OCI-LY3 (cell line): ENCODE measurements at regions not wholly inside any gene's neighbourhood (a gene's known extent, or its start where the extent isn't known, plus 50 kb on each side); places are given as distances from the start of the nearest gene placed in this dataset.

ENCODE experiments used
- H2AFZ ChIP-seq: fragments of 200-600, 300-600 bp; shearing (Covaris generic); 2 replicates; pipeline ENCODE4 v1.6.0; 2014; ENCODE audit warnings: antibody characterized with exemption, low read depth, low read length
- H3K27ac ChIP-seq: fragments of 200-600, 300-600 bp; sonication (generic); 2 replicates; pipeline ENCODE4 v1.5.1; 2014; ENCODE audit warnings: mild to moderate bottlenecking, low read length, moderate library complexity, mixed read lengths
- H3K27me3 ChIP-seq: fragments of 200-600, 300-600 bp; sonication (generic); 2 replicates; pipeline ENCODE4 v1.6.1; 2014; ENCODE audit warnings: low read depth, low read length, mixed read lengths
- H3K36me3 ChIP-seq: fragments of 200-600, 300-600 bp; sonication (generic); replicated peaks from 2 replicates; pipeline ENCODE3; 2014; ENCODE audit warnings: low read depth, low read length, mixed read lengths
- H3K4me1 ChIP-seq: fragments of 300-600, 200-600 bp; sonication (generic); 2 replicates; pipeline ENCODE4 v1.6.1; 2014; ENCODE audit warnings: low read length, mixed read lengths
- H3K4me2 ChIP-seq: fragments of 200-600, 300-600 bp; sonication (generic); 2 replicates; pipeline ENCODE4 v1.6.1; 2014; ENCODE audit warnings: low read length, mixed read lengths
- H3K4me3 ChIP-seq: fragments of 300-600, 200-600 bp; sonication (generic); 2 replicates; pipeline ENCODE4 v1.5.1; 2014; ENCODE audit warnings: antibody characterized with exemption, mild to moderate bottlenecking, low read length, moderate library complexity
- H3K79me2 ChIP-seq: fragments of 300-600, 200-600 bp; shearing (Covaris generic); 2 replicates; pipeline ENCODE4 v1.6.1; 2014; ENCODE audit warnings: mild to moderate bottlenecking, low read length, mixed read lengths
- H3K9ac ChIP-seq: fragments of 300-600, 200-600 bp; shearing (Covaris generic); 2 replicates; pipeline ENCODE4 v1.6.0; 2014; ENCODE audit warnings: mild to moderate bottlenecking, low read length, moderate library complexity
- H3K9me3 ChIP-seq: fragments of 200-600, 300-600 bp; shearing (Covaris generic); 2 replicates; pipeline ENCODE4 v1.6.1; 2014; ENCODE audit warnings: low read length, mixed read lengths; ENCODE audit not compliant: insufficient read depth
- H4K20me1 ChIP-seq: fragments of 200-600, 300-600 bp; sonication (generic); 2 replicates; pipeline ENCODE4 v1.6.1; 2016; ENCODE audit warnings: low read length, mixed read lengths; ENCODE audit not compliant: insufficient read depth
- CTCF ChIP-seq: fragments of 200-600, 300-600 bp; sonication (generic); IDR thresholded peaks from 2 replicates; pipeline ENCODE4 v1.5.1; 2014; ENCODE audit warnings: antibody characterized with exemption, low read length, low read depth
- EZH2phosphoT487 ChIP-seq: fragments of 200-600 bp; shearing (Covaris generic); IDR thresholded peaks from 2 replicates; pipeline ENCODE4 v1.6.1; 2018; ENCODE audit warnings: antibody characterized with exemption, mixed run types, low read depth

- Histone ChIP-seq H3K4me2 (no peak overlapping the region), H3K9ac (no peak overlapping the region), H3K27ac (no peak overlapping the region), H4K20me1 (no peaks in the 10 kb centered on the region), H2AFZ (no peak overlapping the region), H3K4me1 (no peaks in the 10 kb centered on the region), H3K9me3 (no peaks in the 10 kb centered on the region), H3K4me3 (no peak overlapping the region), H3K36me3 (no peaks in the 10 kb centered on the region), H3K27me3 (no peaks in the 10 kb centered on the region; the same call in 1 of the 2 replicates), H3K79me2 (no peaks in the 10 kb centered on the region)
- TF ChIP-seq EZH2phosphoT487 (no peak), CTCF (no peak)
These were observed 167.9 kb upstream of the ZC3H12A start for GRCh38 chr1:37306461-37306860.

GRCh38 chr1:37306871-37307270 lies 167.5 kb upstream of the ZC3H12A start:
- TF ChIP-seq EZH2phosphoT487 (no peak), CTCF (no peak)

GRCh38 chr1:37308031-37308960 lies 166.1 kb upstream of the ZC3H12A start:
- TF ChIP-seq CTCF (peak; percentile 27), EZH2phosphoT487 (no peak)

More at GRCh38 chr1:37306871-37307270, 167.5 kb upstream of the ZC3H12A start:
- no peaks in the 10 kb centered on the region for H3K79me2 ChIP-seq
- H3K4me3 ChIP-seq, result no peak overlapping the region
- no peak overlapping the region for H3K9ac ChIP-seq
- H3K4me1 ChIP-seq, result no peaks in the 10 kb centered on the region
- no peak overlapping the region for H2AFZ ChIP-seq
- H3K27ac ChIP-seq, result no peak overlapping the region
- H3K36me3 ChIP-seq, result no peaks in the 10 kb centered on the region
- H3K9me3 ChIP-seq, result no peaks in the 10 kb centered on the region
- no peaks in the 10 kb centered on the region for H4K20me1 ChIP-seq
- H3K4me2 ChIP-seq, result no peak overlapping the region
- no peaks in the 10 kb centered on the region; the same call in 1 of the 2 replicates for H3K27me3 ChIP-seq

GRCh38 chr1:37309574-37309973 lies 164.8 kb upstream of the ZC3H12A start:
- no peaks in the 10 kb centered on the region for H4K20me1 ChIP-seq
- H3K4me1 ChIP-seq, result no peaks in the 10 kb centered on the region
- H3K9me3 ChIP-seq, result no peaks in the 10 kb centered on the region
- no peaks in the 10 kb centered on the region; the same call in 1 of the 2 replicates for H3K27me3 ChIP-seq
- no peaks in the 10 kb centered on the region for H3K36me3 ChIP-seq
- TF ChIP-seq EZH2phosphoT487, result no peak
- TF ChIP-seq CTCF, result no peak
- H3K4me2 ChIP-seq, result no peak overlapping the region
- H2AFZ ChIP-seq, result no peak overlapping the region
- H3K4me3 ChIP-seq, result no peak overlapping the region
- no peak overlapping the region for H3K9ac ChIP-seq
- no peak overlapping the region for H3K27ac ChIP-seq
- no peaks in the 10 kb centered on the region for H3K79me2 ChIP-seq

More at GRCh38 chr1:37308031-37308960, 166.1 kb upstream of the ZC3H12A start:
- H3K9me3 ChIP-seq, result no peaks in the 10 kb centered on the region
- no peak overlapping the region for H3K4me3 ChIP-seq
- H3K36me3 ChIP-seq, result no peaks in the 10 kb centered on the region
- H3K27ac ChIP-seq, result no peak overlapping the region
- no peak overlapping the region for H3K9ac ChIP-seq
- H4K20me1 ChIP-seq, result no peaks in the 10 kb centered on the region
- H3K79me2 ChIP-seq, result no peaks in the 10 kb centered on the region
- no peak overlapping the region for H3K4me2 ChIP-seq
- no peak overlapping the region for H2AFZ ChIP-seq
- no peaks in the 10 kb centered on the region for H3K4me1 ChIP-seq
- no peaks in the 10 kb centered on the region; the same call in 1 of the 2 replicates for H3K27me3 ChIP-seq
